HG03575 (cell line): ENCODE measurements at regions not wholly inside any gene's neighbourhood (a gene's known extent, or its start where the extent isn't known, plus 50 kb on each side); places are given as distances from the start of the nearest gene placed in this dataset.

Experiments used
- ATAC-seq: cut with Tn5 transposase; IDR thresholded peaks from one replicate; pipeline ENCODE4 v1.9.1; 2021; ENCODE audit not compliant: unreplicated experiment, insufficient number of reproducible peaks, low FRiP score; ENCODE audit errors: extremely low read depth

GRCh38 chr4:59217910-59218631 lies 1982.1 kb upstream of the ADGRL3 start:
- no peak for ATAC-seq

GRCh38 chr4:59222221-59222620 lies 1977.9 kb upstream of the ADGRL3 start:
- no peak for ATAC-seq

- no peak for ATAC-seq
These were observed 1976.7 kb upstream of the ADGRL3 start for GRCh38 chr4:59223292-59223941.

- ATAC-seq = no peak
These were observed 1961.9 kb upstream of the ADGRL3 start for GRCh38 chr4:59238212-59238611.

- no peak for ATAC-seq
These were observed 1960.1 kb upstream of the ADGRL3 start for GRCh38 chr4:59240011-59240410.

- ATAC-seq = no peak
These were observed 1957.1 kb upstream of the ADGRL3 start for GRCh38 chr4:59243038-59243437.

GRCh38 chr4:59247032-59247431 lies 1953.1 kb upstream of the ADGRL3 start:
- ATAC-seq = no peak

- ATAC-seq = no peak
These were observed 1951.8 kb upstream of the ADGRL3 start for GRCh38 chr4:59248313-59248712.

GRCh38 chr4:59249110-59249509 lies 1951.0 kb upstream of the ADGRL3 start:
- ATAC-seq = no peak

GRCh38 chr4:59258002-59258401 lies 1942.1 kb upstream of the ADGRL3 start:
- ATAC-seq = no peak

GRCh38 chr4:59307609-59308008 lies 1892.5 kb upstream of the ADGRL3 start:
- no peak for ATAC-seq

- ATAC-seq = no peak
These were observed 1885.5 kb upstream of the ADGRL3 start for GRCh38 chr4:59314637-59315036.

- ATAC-seq = no peak
These were observed 1860.5 kb upstream of the ADGRL3 start for GRCh38 chr4:59339631-59340030.

GRCh38 chr4:59341506-59341905 lies 1858.6 kb upstream of the ADGRL3 start:
- ATAC-seq = no peak

GRCh38 chr4:59348949-59349348 lies 1851.2 kb upstream of the ADGRL3 start:
- ATAC-seq = no peak

- ATAC-seq = no peak
These were observed 1830.9 kb upstream of the ADGRL3 start for GRCh38 chr4:59369229-59369628.

GRCh38 chr4:59374416-59374815 lies 1825.7 kb upstream of the ADGRL3 start:
- no peak for ATAC-seq

GRCh38 chr4:59380841-59381366 lies 1819.2 kb upstream of the ADGRL3 start:
- ATAC-seq = no peak

- ATAC-seq = no peak
These were observed 1818.5 kb upstream of the ADGRL3 start for GRCh38 chr4:59381591-59381990.
